HUDEP-2 (cell line): ENCODE measurements at regions not wholly inside any gene's neighbourhood (a gene's known extent, or its start where the extent isn't known, plus 50 kb on each side); places are given as distances from the start of the nearest gene placed in this dataset.

Experiments
- DNase-seq, 76 experiments: peaks; one replicate each; lab custom pipeline; 2025; ENCODE audit not compliant: unreplicated experiment in 76 of 76; lab: John Stamatoyannopoulos, UW

- no peak for DNase-seq
These were observed 58.9 kb downstream of the DHRS2 start for GRCh38 chr14:23694949-23695663.

GRCh38 chr14:23695664-23695999 is 59.5 kb downstream of the DHRS2 start:
- DNase-seq = no peak

GRCh38 chr14:23696701-23697239 is 60.6 kb downstream of the DHRS2 start:
- DNase-seq = no peak

- DNase-seq = no peak
These were observed 61.5 kb downstream of the DHRS2 start for GRCh38 chr14:23697680-23698079.

- DNase-seq = no peak
These were observed 66.7 kb downstream of the DHRS2 start for GRCh38 chr14:23702656-23703426.

GRCh38 chr14:23704890-23705289 is 68.7 kb downstream of the DHRS2 start:
- no peak for DNase-seq

GRCh38 chr14:23707415-23707814 is 71.3 kb downstream of the DHRS2 start:
- DNase-seq = no peak

GRCh38 chr14:23708343-23708742 is 72.2 kb downstream of the DHRS2 start:
- DNase-seq = no peak

- no peak for DNase-seq
These were observed 73.8 kb downstream of the DHRS2 start for GRCh38 chr14:23709923-23710322.

- DNase-seq = no peak
These were observed 76.1 kb downstream of the DHRS2 start for GRCh38 chr14:23712287-23712686.

- no peak for DNase-seq
These were observed 83.2 kb downstream of the DHRS2 start for GRCh38 chr14:23719225-23719985.

- DNase-seq = no peak
These were observed 86.5 kb downstream of the DHRS2 start for GRCh38 chr14:23722675-23723074.

- DNase-seq = no peak
These were observed 87.7 kb downstream of the DHRS2 start for GRCh38 chr14:23723911-23724310.

GRCh38 chr14:23725528-23725927 is 89.4 kb downstream of the DHRS2 start:
- DNase-seq = no peak

- no peak for DNase-seq
These were observed 90.0 kb downstream of the DHRS2 start for GRCh38 chr14:23725980-23726710.

GRCh38 chr14:23727566-23728335 is 91.6 kb downstream of the DHRS2 start:
- peak in 32 of 76 experiments; percentile 1 to 67 (median 38) for DNase-seq

GRCh38 chr14:23728791-23729190 is 92.6 kb downstream of the DHRS2 start:
- DNase-seq = no peak

GRCh38 chr14:23729720-23730387 is 93.7 kb downstream of the DHRS2 start:
- DNase-seq = no peak

- no peak for DNase-seq
These were observed 99.2 kb downstream of the DHRS2 start for GRCh38 chr14:23735394-23735793.
